ENCODE measurements at regions not wholly inside any gene's neighbourhood (a gene's known extent, or its start where the extent isn't known, plus 50 kb on each side); places are given as distances from the start of the nearest gene placed in this dataset.

GRCh38 chr12:67891596-67891995 lies 97.7 kb upstream of the IFNG-AS1 start:
- TF ChIP-seq CTCF (conservative IDR thresholded peaks at IDR 0.05; ENCODE audit: low read length) (no peak), EZH2phosphoT487 (IDR thresholded peaks at IDR 0.05; ENCODE audit: borderline replicate concordance, low read depth, low read length) (no peak)
